ENCODE measurements at regions not wholly inside any gene's neighbourhood (a gene's known extent, or its start where the extent isn't known, plus 50 kb on each side); places are given as distances from the start of the nearest gene placed in this dataset.
"Not testable (repeated sequence)": the region's sequence is repeated elsewhere in the genome, so short reads cannot be mapped to it uniquely, and the experiment has no call there.

DNA sequence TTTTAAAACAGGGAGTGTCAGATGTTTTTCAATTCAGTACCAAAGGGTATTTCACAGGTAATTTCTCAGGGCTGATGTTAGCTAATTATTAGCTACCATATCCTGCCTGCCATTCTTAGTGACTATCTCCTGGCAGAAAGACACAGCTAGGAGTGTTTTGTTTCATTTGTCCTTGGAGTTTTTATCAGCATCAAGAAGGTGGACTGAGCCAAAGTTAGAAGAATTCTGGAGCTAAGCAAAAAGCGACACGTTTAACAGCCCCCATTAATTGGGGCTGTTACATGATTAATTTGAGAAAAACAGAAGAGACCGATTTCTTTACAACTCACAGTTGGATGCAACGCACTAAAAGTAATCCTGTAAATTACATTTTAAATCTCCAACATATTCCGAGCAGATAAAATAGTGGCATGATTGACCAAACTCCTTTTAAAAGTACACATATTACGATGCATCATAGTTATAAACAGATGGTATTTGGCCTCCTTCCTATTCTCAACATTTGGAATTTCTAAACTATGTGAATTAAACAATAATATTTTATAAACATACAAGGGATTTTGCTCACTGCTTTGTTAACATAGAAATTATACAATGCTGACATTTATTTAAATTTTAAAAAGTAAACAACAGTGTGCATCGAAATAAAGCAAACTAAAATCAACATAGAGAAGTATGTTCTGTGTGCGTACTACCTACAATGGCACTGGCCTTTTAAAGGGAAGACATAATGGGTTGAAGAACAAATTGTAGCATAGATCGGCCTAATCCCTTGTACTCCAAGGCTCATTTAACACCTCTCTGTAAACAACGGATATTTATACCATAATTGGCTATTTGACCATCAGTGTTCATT, 585.1 kb downstream of the ZEB2 start:
- DNase-seq (ENCODE audit: missing footprints) = no peak
- intact Hi-C loops (cut with DNase I) = loop anchor here (10.0 kb wide), 2 partner anchors 410 to 580 kb away; no protein-coding TSS in a partner anchor
- no peak for ATAC-seq

GRCh38 chr2:143933946-143934569, 585.9 kb downstream of the ZEB2 start:
- intact Hi-C loops (cut with DNase I) = loop anchor here (10.0 kb wide), 2 partner anchors 409 to 581 kb away; no protein-coding TSS in a partner anchor
- no peak for DNase-seq (ENCODE audit: missing footprints)
- no peak for ATAC-seq

DNA sequence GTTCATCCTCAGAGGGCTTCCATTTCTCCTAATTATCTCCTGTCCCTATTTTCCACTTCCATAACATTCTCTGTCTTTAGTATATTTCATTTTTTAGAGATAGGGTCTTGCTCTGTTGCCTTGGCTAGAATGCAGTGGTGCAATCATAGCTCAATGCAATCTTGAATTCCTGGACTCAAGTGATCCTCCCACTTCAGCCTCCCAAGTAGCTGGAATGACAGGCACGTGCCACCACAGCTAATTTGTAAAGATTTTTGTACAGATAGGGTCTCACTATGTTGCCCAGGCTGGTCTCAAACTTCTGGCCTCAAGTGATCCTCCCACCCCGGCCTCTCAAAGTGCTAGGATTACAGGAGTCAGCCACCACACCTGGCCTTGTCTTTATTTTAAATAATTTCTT, 589.0 kb downstream of the ZEB2 start:
- DNase-seq (ENCODE audit: missing footprints) (no peak), ATAC-seq (no peak)
- intact Hi-C loops (cut with DNase I) = loop anchor here (10.0 kb wide), 2 partner anchors 406 to 584 kb away; no protein-coding TSS in a partner anchor

- ATAC-seq (no peak), DNase-seq (ENCODE audit: missing footprints) (no peak)
- intact Hi-C loops (cut with DNase I) = no loop called here
Measured at GRCh38 chr2:143928613-143929012, 591.3 kb downstream of the ZEB2 start.

DNA sequence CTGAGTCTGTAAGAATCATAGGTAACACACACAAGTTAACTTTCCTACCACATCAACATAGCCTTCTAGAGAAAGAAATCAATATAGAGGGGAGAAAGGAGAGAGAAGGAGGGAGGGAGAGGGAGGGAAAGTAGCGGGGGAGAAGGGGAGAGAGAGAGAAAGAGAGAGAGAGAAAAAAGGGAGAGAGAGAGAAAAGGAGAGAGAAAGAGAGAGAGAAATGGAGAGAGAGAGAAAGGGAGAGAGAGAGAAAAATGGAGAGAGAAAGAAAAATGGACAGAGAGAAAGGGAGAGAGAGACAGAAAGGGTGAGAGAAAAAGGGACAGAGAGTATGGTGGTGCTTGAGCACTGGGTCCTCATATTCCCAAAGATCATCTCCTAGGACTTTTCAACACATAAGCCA, 591.7 kb downstream of the ZEB2 start:
- ATAC-seq (no peak), DNase-seq (ENCODE audit: missing footprints) (no peak)
- intact Hi-C loops (cut with DNase I) = no loop called here

- DNase-seq (ENCODE audit: missing footprints) (no peak), ATAC-seq (no peak)
- intact Hi-C loops (cut with DNase I) = no loop called here
Measured at GRCh38 chr2:143926736-143927135, 593.2 kb downstream of the ZEB2 start.

- intact Hi-C loops (cut with DNase I); ATAC-seq; DNase-seq (ENCODE audit: missing footprints): not testable (repeated sequence)
Measured at GRCh38 chr2:143922261-143922830, 597.6 kb downstream of the ZEB2 start.

DNA sequence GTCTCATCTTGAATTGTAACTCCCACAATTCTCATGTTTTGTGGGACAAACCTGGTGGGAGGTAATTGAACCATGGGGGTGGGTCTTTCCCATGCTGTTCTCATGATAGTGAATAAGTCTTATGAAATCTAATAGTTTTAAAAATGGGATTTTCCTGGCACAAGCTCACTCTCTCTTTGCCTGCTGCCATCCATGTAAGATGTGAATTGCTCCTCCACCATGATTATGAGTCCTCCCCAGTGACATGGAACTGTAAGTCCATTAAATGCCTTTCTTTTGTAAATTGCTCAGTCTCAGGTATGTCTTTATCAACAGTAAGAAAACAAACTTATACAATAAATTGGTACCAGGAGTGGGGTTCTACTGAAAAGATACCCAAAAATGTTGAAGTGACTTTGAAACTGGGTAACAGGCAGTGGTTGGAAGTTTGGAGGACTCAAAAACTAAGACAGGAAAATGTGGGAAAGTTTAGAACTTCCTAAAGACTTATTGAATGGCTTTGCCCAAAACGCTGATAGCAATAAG, 601.4 kb downstream of the ZEB2 start:
- DNase-seq (ENCODE audit: missing footprints) (no peak), ATAC-seq (no peak)
- intact Hi-C loops (cut with DNase I) = no loop called here

DNA sequence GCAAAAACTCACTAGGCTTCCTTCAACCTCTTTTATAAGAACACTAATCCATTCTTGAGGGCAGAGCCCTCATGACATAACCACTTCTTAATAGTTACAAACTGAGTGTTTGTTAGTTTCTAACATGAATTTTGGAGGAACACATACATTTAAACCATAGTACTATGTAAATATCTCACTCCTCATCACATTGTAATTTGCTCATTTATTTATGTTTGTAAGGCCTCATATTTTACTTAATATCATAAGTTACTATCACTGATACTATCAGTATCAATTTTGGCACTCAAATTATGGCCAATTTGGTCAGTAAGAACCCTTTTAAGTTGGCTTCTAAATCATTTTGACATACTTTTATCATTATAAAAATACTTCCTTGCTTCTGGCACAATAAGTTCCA, 603.1 kb downstream of the ZEB2 start:
- DNase-seq (ENCODE audit: missing footprints) (no peak), ATAC-seq (no peak)
- intact Hi-C loops (cut with DNase I) = no loop called here

DNA sequence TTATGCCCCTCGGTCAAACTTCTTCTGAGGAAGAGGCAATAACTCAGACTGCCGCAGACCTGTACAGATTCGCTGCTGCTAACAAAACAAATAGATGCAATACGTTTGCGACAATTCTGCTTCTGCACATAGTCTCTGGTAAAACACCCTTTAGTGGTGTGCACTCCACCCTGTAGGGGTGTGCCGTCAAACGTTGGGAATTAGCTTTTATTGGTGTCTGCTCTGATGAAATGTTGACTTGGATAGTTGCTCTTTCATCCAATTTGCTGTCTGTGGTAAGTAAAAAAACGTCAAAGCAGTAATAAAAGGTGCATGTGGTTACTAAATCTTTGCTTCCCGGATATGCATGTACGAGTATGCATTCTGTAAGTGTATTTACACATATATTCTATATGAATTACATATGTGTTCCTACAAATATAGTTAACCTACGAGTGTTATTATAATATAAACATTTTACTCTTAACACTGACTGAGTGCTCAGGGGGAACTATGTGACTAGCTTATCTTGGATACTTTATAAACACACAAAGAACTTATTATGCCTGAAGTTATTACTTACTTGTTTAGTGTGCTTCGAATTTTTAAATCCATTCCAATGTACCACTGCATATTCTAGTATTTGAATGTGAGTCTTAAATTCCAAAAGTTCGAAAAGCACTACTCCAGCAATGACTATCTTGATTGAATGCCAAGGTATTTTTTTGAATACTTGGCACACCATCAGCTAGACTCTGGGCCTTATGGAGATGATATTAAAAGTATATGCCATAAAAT, 610.2 kb downstream of the ZEB2 start:
- intact Hi-C loops (cut with DNase I) = no loop called here
- ATAC-seq (no peak), DNase-seq (ENCODE audit: missing footprints) (no peak)

DNA sequence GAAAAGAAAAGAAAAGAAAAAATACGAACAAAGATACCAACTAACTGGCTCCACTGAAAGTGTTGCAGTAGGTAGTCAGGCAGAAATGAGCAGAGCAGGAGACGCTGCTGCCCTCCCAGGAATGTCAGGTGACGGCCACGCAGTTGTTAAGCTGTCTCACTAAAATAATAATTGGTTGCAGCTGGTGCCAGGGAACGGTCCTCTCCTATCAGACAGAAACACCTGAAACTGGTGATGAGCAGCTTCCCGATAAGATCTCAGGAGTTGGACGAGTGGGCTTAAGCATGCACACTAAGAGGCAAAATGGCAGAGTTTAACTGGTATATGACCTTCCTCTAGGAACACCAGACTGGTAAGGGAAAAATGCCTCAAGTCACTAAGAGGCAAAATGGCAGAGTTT, 611.1 kb downstream of the ZEB2 start:
- DNase-seq (ENCODE audit: missing footprints) = no peak
- ATAC-seq = no peak
- intact Hi-C loops (cut with DNase I) = no loop called here

- intact Hi-C loops (cut with DNase I) = no loop called here
- no peak for ATAC-seq
Measured at GRCh38 chr2:143907801-143908200, 612.1 kb downstream of the ZEB2 start.

DNA sequence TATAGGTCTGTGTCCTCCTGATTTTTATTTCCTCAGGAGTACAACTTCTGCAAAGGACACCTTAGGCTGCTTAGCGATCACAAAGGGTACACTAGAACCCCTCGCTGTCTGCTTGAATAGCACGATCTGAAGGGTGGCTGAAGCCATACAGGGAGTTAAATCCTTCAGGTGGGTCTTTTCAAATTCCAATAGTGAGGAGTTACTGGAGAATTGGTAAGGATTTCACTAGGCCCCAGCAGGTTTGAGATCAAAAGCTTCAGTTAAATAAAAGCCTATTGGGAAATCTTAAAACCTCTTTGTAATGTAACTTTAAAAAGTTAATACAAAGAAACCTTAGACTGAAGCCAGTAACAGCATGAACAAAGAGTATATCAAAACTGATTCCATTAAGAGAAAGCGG, 613.1 kb downstream of the ZEB2 start:
- no peak for ATAC-seq
- intact Hi-C loops (cut with DNase I) = no loop called here
- no peak for DNase-seq (ENCODE audit: missing footprints)

More at GRCh38 chr2:143907801-143908200, 612.1 kb downstream of the ZEB2 start:
- no peak for DNase-seq (ENCODE audit: missing footprints)

DNA sequence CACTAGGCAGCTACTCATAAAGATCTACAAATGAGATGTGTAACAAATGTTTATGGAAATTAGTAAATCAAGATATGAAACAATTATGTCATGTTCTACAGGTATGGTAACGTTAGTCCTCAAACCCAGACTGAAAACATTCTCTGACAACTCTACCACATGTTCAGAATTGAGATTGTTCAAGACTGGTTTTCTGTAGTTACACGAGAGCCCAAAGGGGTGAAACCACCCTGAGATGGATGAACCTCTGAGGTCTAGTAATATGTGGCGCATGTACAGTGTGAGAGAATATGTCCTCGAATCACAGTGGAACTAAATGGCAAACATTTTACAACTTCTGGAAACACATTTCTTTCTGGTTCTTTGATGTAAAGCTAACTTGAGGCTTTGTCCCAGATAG, 614.3 kb downstream of the ZEB2 start:
- ATAC-seq = no peak
- intact Hi-C loops (cut with DNase I) = no loop called here
- DNase-seq (ENCODE audit: missing footprints) = no peak

GRCh38 chr2:143903172-143903856, 616.6 kb downstream of the ZEB2 start:
- intact Hi-C loops (cut with DNase I) = no loop called here
- ATAC-seq = no peak
- no peak for DNase-seq (ENCODE audit: missing footprints)

DNA sequence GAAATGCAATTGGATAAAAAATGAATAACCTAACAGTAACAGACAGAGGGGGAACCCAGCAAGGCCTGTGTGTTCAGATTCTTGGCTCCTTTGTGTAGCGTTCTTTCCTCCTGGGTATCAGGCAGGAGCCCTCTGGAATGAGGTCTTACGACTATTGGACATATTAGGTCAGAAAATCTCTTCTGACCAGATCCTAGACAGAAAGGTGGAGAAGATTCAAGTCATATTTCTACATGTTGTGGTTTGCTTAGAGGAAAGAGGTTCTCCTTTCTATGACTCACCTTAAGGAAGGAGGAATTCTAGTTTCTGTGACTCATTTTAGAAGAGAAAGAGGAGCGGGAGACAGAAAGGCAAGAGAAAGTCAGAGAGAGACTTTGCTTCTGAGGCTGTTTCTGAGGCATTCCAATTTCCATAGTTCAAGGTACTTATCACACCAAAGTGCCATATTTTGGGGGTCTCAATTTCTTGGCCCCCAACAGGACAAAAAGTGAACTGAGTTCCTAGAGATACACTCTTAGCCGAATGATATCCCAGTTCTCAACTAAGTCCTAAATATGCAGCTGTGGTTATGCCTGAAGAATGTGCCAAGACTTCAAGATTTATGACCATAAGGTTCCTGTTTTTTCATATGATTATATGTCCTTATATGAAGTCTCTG, 618.6 kb downstream of the ZEB2 start:
- DNase-seq (ENCODE audit: missing footprints) (no peak), ATAC-seq (no peak)
- intact Hi-C loops (cut with DNase I) = no loop called here

DNA sequence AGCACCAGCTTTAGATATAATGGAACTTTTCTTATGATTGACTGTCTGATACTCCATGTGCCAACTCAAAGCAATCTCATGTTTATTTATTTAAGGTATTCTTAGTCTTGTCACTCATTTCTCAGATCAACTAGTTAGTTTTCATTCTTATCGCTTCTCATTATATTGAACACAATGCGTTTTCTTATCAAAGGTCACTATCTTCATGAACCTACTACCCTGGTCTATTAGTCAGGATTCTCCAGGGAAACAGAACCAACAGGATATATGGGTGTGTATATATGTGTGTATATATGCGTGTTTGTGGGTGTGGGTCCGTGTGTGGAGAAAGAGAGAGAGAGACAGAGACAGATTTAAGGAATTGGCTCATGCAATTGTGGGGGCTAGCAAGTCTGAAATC, 619.9 kb downstream of the ZEB2 start:
- no peak for ATAC-seq
- intact Hi-C loops (cut with DNase I) = no loop called here
- DNase-seq (ENCODE audit: missing footprints) = no peak

DNA sequence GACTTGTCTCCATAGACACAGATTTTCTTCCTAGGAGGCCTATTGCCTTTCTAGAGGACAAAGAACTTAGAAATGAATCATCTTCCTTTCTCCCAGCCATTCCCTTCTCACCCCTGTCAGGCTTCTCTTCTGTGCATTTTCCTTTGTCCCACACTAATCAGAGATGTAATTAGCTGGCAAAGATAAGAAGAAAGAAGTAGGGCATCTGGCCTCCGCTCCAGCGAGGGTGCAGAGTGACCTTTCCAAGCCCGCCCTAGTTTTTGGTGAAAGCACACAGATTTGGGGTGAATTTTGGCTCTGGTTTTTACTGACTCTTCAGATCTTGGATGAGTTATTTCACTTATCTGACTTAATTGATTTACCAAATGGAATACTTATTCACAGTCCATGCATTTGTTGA, 626.5 kb downstream of the ZEB2 start:
- ATAC-seq = no peak
- intact Hi-C loops (cut with DNase I) = no loop called here
- no peak for DNase-seq (ENCODE audit: missing footprints)
